Sigmoid colon (tissue), 6 donors: ENCODE measurements at regions not wholly inside any gene's neighbourhood (a gene's known extent, or its start where the extent isn't known, plus 50 kb on each side); places are given as distances from the start of the nearest gene placed in this dataset.

ENCODE experiments used
- DNase-seq: peaks from one replicate; pipeline ENCODE4 v3.0.0-alpha.2; 2019
- H3K27ac ChIP-seq, 4 donors: fragments of 200-600 bp; sonication (generic); one replicate each; pipeline ENCODE4 v1.5.1; 2016 to 2019; ENCODE audit warnings: mild to moderate bottlenecking in 1 of 4
- H3K27me3 ChIP-seq, 3 donors: fragments of 200-600 bp; sonication (generic); one replicate each; pipeline ENCODE4 v1.5.1; 2019; ENCODE audit warnings: mild to moderate bottlenecking in 1 of 3
- H3K36me3 ChIP-seq, 4 donors: fragments of 200-600 bp; sonication (generic); one replicate each; pipeline ENCODE4 v1.5.1; 2016 to 2019
- H3K4me1 ChIP-seq, 4 donors: fragments of 200-600 bp; sonication (generic); one replicate each; pipeline ENCODE4 v1.5.1; 2017 to 2019
- H3K4me3 ChIP-seq, 4 donors: fragments of 200-600 bp; sonication (generic); one replicate each; pipeline ENCODE4 v1.5.1; 2017 to 2019; ENCODE audit warnings: mild to moderate bottlenecking in 2 of 4, moderate library complexity in 1 of 4
- H3K9me3 ChIP-seq, 4 donors: fragments of 200-600 bp in 3 of 4; sonication (generic) in 3 of 4; one replicate each; pipeline versions ENCODE4 v1.5.1 to v1.6.1; 2013 to 2019
- EP300 ChIP-seq, 4 donors: sonication (generic); formaldehyde crosslinking; IDR thresholded peaks; one replicate each; pipeline ENCODE4 v1.6.1; 2017; ENCODE audit warnings: antibody characterized with exemption in 4 of 4
- POLR2A ChIP-seq, 2 donors: fragments of 450-650 bp; IDR thresholded peaks; one replicate each; pipeline ENCODE4 v1.6.1; 2016; ENCODE audit warnings: antibody characterized with exemption in 2 of 2, mild to moderate bottlenecking in 2 of 2, moderate library complexity in 2 of 2
- POLR2AphosphoS5 ChIP-seq, 4 donors: sonication (generic); formaldehyde crosslinking; IDR thresholded peaks; one replicate each; pipeline ENCODE4 v1.6.1; 2017; ENCODE audit warnings: antibody characterized with exemption in 4 of 4
- WGBS, 2 donors: extraction: QIAGEN DNeasy Blood & Tissue Kit; methylation state at CpG; one replicate each; pipeline ENCODE4 v1.1.7; 2013; 5-methylcytosine and 5-hydroxymethylcytosine counted together
- intact Hi-C: fragments of 100-400 bp; cut with DNase I; formaldehyde crosslinking; loops from one replicate; pipeline ENCODE4 v1.15.1; 2023
- TF ChIP-seq, protein P1 (sequence below), 4 experiments: fragments of 450-650 bp in 3 of 4; fragments of 200-600 bp in 1 of 4; IDR thresholded peaks; one replicate each; pipeline ENCODE4 v1.5.1; 2016 to 2019; ENCODE audit warnings: antibody characterized with exemption in 4 of 4, mild to moderate bottlenecking in 3 of 4, moderate library complexity in 2 of 4
- donor health status: healthy with polysubstance abuse.
- donor health status: healthy.

DNA sequence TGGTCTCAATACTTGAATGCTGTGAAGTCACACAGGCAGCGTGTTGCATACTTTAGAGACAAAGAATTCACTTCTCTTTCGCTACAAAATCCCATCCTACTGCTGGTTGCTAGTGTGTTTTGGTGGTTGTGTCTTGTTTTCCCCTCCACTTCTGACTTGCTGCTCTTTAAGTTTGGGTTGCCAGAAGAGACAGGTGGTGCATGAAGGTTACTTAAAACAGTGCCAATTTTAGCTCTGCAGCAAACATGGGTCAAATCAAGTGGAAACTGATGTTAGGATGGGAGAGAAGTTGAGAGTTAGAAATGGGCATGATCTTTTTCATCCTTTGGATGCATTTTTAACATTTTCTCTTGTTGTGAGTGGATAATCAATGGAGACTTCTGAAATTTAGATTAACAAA is 136.2 kb upstream of the KCNH7 start:
- no peaks in the 10 kb centered on the region for H3K36me3 ChIP-seq
- H3K27ac ChIP-seq: no peak overlapping the region
- DNase-seq: no peak
- H3K4me1 ChIP-seq: no peaks in the 10 kb centered on the region
- TF ChIP-seq POLR2A (IDR thresholded peaks at IDR 0.05) (no peak), POLR2AphosphoS5 (IDR thresholded peaks at IDR 0.05) (no peak)
- H3K4me3 ChIP-seq: no peak overlapping the region
- intact Hi-C loops: no loop called here
- no peaks in the 10 kb centered on the region for H3K9me3 ChIP-seq
- H3K27me3 ChIP-seq: no peaks in the 10 kb centered on the region
- WGBS, 2 donors: 78 to 89% methylated on average over 2 of the region's 2 CpGs

DNA sequence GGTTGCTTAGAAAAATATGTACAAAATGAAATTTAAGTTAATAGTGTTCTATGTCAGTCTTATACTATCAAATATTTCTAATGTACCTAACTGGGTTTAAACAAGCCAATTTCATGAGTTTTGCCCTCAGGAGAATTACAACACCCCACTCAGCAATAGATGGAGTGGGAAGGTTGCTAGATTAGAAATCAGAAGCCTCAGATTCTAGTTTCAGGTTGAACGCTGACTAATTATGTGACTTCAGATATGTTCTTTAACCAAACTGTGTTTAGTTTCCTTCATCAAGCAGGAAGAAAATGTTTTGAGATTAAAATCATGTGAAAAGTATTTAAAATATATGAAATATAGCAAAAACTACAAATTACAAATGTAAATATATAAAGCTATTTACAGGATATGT is 133.8 kb upstream of the KCNH7 start:
- no peak for DNase-seq
- Histone ChIP-seq H3K36me3 (no peaks in the 10 kb centered on the region), H3K4me3 (no peak overlapping the region), H3K4me1 (no peaks in the 10 kb centered on the region), H3K9me3 (no peaks in the 10 kb centered on the region), H3K27me3 (no peaks in the 10 kb centered on the region), H3K27ac (no peak overlapping the region)
- intact Hi-C loops: no loop called here
- WGBS, 2 donors: 77 to 83% methylated on average over 1 of the region's 1 CpG
- TF ChIP-seq EP300 (IDR thresholded peaks at IDR 0.05) (no peak), POLR2AphosphoS5 (IDR thresholded peaks at IDR 0.05) (no peak), POLR2A (IDR thresholded peaks at IDR 0.05) (no peak)
- TF ChIP-seq, protein P1, sequence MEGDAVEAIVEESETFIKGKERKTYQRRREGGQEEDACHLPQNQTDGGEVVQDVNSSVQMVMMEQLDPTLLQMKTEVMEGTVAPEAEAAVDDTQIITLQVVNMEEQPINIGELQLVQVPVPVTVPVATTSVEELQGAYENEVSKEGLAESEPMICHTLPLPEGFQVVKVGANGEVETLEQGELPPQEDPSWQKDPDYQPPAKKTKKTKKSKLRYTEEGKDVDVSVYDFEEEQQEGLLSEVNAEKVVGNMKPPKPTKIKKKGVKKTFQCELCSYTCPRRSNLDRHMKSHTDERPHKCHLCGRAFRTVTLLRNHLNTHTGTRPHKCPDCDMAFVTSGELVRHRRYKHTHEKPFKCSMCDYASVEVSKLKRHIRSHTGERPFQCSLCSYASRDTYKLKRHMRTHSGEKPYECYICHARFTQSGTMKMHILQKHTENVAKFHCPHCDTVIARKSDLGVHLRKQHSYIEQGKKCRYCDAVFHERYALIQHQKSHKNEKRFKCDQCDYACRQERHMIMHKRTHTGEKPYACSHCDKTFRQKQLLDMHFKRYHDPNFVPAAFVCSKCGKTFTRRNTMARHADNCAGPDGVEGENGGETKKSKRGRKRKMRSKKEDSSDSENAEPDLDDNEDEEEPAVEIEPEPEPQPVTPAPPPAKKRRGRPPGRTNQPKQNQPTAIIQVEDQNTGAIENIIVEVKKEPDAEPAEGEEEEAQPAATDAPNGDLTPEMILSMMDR (IDR thresholded peaks at IDR 0.05): no peak

DNA sequence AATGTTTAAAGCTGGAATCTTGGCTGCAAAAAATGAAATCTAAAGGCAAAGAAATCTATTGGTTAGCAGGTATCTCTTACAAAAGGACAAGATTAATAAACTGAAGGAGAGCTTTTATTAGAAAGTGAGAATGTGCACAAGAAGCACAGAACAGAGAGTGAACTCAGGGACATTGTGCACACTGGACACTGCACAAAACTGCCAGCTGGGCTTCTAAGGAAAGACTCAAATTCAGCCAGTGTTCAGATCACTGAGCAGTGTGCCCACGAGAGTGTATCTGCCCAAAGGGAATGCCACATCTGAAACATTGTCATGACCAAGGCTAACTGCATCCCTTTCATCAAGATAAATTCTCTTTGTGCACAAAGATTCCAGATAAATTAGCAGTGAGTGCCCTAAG is 129.7 kb upstream of the KCNH7 start:
- DNase-seq: no peak
- Histone ChIP-seq H3K9me3 (no peaks in the 10 kb centered on the region), H3K4me3 (no peak overlapping the region), H3K4me1 (no peaks in the 10 kb centered on the region), H3K36me3 (no peaks in the 10 kb centered on the region), H3K27me3 (no peaks in the 10 kb centered on the region), H3K27ac (no peak overlapping the region)
- intact Hi-C loops: no loop called here
- TF ChIP-seq, protein P1 (IDR thresholded peaks at IDR 0.05): no peak
- TF ChIP-seq EP300 (IDR thresholded peaks at IDR 0.05) (no peak), POLR2A (IDR thresholded peaks at IDR 0.05) (no peak), POLR2AphosphoS5 (IDR thresholded peaks at IDR 0.05) (no peak)
- 0 to 2% methylated on average over 1 of the region's 1 CpG for WGBS, 2 donors

DNA sequence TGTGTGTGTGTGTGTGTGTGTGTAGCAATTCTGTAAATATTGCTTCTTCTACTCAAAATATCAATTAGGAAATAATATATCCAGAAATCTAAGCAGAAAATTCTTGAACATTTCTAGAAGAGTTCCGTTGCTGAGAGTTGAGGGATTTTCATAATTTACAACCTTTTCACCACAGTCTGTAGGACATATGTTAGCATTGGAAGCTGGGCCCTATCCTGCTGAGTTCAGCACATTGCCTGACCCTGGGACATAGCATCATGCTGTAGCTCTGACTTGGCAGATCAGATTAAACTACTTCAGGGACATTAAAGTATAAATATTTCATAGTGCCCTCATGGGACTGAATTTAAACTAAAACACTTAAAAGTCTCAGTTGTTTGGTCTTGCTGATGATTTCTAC is 129.2 kb upstream of the KCNH7 start:
- no peak overlapping the region for H3K4me3 ChIP-seq
- DNase-seq: no peak
- intact Hi-C loops: no loop called here
- no peaks in the 10 kb centered on the region for H3K27me3 ChIP-seq
- H3K4me1 ChIP-seq: no peaks in the 10 kb centered on the region
- no peaks in the 10 kb centered on the region for H3K9me3 ChIP-seq
- WGBS, 2 donors: 56 to 62% methylated on average over 1 of the region's 1 CpG
- no peak for TF ChIP-seq POLR2AphosphoS5 (IDR thresholded peaks at IDR 0.05)
- TF ChIP-seq POLR2A (IDR thresholded peaks at IDR 0.05): no peak
- TF ChIP-seq, protein P1 (IDR thresholded peaks at IDR 0.05): no peak
- TF ChIP-seq EP300 (IDR thresholded peaks at IDR 0.05): no peak
- H3K36me3 ChIP-seq: no peaks in the 10 kb centered on the region
- no peak overlapping the region for H3K27ac ChIP-seq

DNA sequence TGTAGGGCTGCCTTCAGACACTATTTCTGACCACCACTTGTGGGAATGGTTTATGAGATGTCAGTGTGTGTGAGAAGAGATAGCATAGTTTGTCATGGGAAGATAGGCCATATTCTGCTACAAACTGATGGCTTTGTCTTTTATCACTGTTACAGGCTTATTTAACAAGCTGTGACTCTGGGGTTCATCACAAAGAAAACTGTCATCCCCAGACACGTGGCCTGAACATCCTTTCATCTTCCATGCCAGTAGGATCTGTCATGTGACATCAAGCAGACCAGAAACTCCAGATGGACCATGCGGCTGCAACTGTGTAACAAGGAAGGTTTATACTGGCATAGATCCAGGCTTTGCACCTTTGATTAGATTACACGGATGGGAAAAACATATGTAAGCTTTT is 128.6 kb upstream of the KCNH7 start:
- Histone ChIP-seq H3K27me3 (no peaks in the 10 kb centered on the region), H3K4me3 (no peak overlapping the region), H3K4me1 (no peaks in the 10 kb centered on the region), H3K9me3 (no peaks in the 10 kb centered on the region), H3K27ac (no peak overlapping the region), H3K36me3 (no peaks in the 10 kb centered on the region)
- TF ChIP-seq, protein P1 (IDR thresholded peaks at IDR 0.05): no peak
- TF ChIP-seq POLR2A (IDR thresholded peaks at IDR 0.05): no peak
- TF ChIP-seq EP300 (IDR thresholded peaks at IDR 0.05): no peak
- no peak for TF ChIP-seq POLR2AphosphoS5 (IDR thresholded peaks at IDR 0.05)
- 10 to 36% methylated on average over 3 of the region's 3 CpGs for WGBS, 2 donors
- no peak for DNase-seq
- intact Hi-C loops: no loop called here
